ENCODE measurements at regions not wholly inside any gene's neighbourhood (a gene's known extent, or its start where the extent isn't known, plus 50 kb on each side); places are given as distances from the start of the nearest gene placed in this dataset.

DNA sequence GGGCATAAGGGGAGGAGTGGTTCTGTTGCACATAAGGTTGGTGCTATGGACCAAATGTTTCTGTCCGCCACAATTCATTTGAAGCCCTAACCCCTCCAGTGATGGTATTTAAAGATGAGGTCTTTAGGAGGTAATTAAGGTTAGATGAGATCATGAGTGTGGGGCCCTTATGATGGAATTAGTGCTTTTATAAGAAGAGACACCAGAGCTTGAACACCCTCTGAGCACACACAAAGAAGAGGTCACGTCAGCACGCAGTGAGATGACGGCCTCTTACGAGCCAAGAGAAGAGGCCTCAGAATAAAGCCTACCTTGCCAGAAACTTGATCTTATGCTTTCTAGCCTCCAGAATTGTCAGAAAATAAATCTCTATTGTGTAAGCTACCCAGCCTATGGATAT, 386.4 kb upstream of the CYRIA start:
- intact Hi-C loops (cut with DNase I), result no loop called here
- no peak overlapping the region for H3K27ac ChIP-seq
- DNase-seq (ENCODE audit: extremely low spot score in 2 of 2), result no peak
- no peaks in the 10 kb centered on the region for H3K9me3 ChIP-seq
- H3K27me3 ChIP-seq, result no peaks in the 10 kb centered on the region
- H3K4me3 ChIP-seq, result no peak overlapping the region
- H3K36me3 ChIP-seq, result no peaks in the 10 kb centered on the region
- no peaks in the 10 kb centered on the region for H3K4me1 ChIP-seq
- TF ChIP-seq POLR2A (IDR thresholded peaks at IDR 0.05) (no peak), POLR2AphosphoS5 (IDR thresholded peaks at IDR 0.05; ENCODE audit: insufficient read depth in 1 of 2, low read depth in 1 of 2) (no peak)
- TF ChIP-seq, protein P1, sequence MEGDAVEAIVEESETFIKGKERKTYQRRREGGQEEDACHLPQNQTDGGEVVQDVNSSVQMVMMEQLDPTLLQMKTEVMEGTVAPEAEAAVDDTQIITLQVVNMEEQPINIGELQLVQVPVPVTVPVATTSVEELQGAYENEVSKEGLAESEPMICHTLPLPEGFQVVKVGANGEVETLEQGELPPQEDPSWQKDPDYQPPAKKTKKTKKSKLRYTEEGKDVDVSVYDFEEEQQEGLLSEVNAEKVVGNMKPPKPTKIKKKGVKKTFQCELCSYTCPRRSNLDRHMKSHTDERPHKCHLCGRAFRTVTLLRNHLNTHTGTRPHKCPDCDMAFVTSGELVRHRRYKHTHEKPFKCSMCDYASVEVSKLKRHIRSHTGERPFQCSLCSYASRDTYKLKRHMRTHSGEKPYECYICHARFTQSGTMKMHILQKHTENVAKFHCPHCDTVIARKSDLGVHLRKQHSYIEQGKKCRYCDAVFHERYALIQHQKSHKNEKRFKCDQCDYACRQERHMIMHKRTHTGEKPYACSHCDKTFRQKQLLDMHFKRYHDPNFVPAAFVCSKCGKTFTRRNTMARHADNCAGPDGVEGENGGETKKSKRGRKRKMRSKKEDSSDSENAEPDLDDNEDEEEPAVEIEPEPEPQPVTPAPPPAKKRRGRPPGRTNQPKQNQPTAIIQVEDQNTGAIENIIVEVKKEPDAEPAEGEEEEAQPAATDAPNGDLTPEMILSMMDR (IDR thresholded peaks at IDR 0.05), result no peak

DNA sequence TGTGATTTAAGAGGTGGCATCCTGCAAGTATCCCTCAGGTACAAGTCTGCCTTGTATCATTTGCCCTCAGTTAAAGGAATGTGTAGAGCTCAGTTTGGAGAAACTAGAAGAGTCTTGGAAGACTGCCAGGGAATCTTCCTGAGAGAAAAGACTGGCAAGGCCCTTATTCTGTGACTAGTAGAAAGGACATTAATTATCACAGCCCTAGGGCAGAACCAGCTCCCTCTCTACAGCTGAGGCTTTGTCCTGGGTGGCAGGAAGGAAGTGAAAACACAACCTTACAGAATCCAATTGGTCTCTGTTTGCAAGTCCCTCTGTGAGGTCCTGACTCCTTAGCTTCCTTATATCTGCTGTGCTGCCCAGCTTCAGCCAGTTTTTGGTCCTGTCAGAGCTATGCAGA, 385.9 kb upstream of the CYRIA start:
- H3K27ac ChIP-seq, result no peak overlapping the region
- DNase-seq (ENCODE audit: extremely low spot score in 2 of 2), result no peak
- no peaks in the 10 kb centered on the region for H3K9me3 ChIP-seq
- no peaks in the 10 kb centered on the region for H3K27me3 ChIP-seq
- no peaks in the 10 kb centered on the region for H3K36me3 ChIP-seq
- TF ChIP-seq POLR2AphosphoS5 (IDR thresholded peaks at IDR 0.05; ENCODE audit: insufficient read depth in 1 of 2, low read depth in 1 of 2), result no peak
- no peak for TF ChIP-seq POLR2A (IDR thresholded peaks at IDR 0.05)
- TF ChIP-seq, protein P1 (IDR thresholded peaks at IDR 0.05), result no peak
- H3K4me1 ChIP-seq, result no peaks in the 10 kb centered on the region
- intact Hi-C loops (cut with DNase I), result no loop called here
- H3K4me3 ChIP-seq, result no peak overlapping the region

DNA sequence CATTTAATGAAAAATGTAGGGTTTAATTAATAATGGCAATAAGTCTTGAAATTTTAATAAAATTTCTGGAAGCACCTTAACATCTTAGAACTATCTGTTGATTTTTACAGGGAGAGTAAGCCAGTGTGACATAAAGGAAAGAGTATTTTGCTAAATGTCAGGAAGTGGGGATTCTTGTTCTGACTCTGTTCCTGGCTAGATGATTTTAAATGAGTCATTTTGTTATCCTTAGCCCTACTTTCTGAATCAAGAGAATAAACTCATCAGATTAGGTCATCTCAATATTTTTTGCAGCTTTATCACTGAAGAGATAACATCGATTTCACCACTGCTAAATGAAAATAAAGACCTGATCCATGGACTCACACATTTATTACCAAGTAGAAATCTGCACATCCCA, 377.5 kb upstream of the CYRIA start:
- H3K27me3 ChIP-seq, result no peaks in the 10 kb centered on the region
- H3K4me3 ChIP-seq, result no peak overlapping the region
- TF ChIP-seq, protein P1 (IDR thresholded peaks at IDR 0.05), result no peak
- TF ChIP-seq POLR2A (IDR thresholded peaks at IDR 0.05), result no peak
- TF ChIP-seq POLR2AphosphoS5 (IDR thresholded peaks at IDR 0.05; ENCODE audit: insufficient read depth in 1 of 2, low read depth in 1 of 2), result no peak
- H3K36me3 ChIP-seq, result no peaks in the 10 kb centered on the region
- no peak overlapping the region for H3K27ac ChIP-seq
- intact Hi-C loops (cut with DNase I), result no loop called here
- DNase-seq (ENCODE audit: extremely low spot score in 2 of 2), result no peak
- no peaks in the 10 kb centered on the region for H3K4me1 ChIP-seq
- H3K9me3 ChIP-seq, result no peaks in the 10 kb centered on the region

DNA sequence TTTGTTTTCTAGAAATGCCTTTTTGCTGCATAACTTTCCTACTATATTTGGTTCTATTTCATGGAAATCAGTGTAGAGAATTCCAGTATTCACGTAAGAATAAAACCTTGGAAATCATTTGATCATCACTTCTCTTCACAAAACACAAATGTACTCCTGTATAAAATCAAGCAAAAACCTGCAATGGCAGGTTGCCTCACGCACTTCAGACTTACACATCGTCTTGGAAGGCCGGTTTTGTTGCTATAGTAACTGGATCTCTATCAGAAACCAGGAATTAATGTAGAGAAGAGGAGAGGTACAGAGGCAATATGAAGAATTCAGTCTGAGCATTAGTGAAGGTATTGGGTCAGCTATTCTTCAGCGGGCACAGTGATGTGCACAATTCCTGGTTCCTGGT, 370.7 kb upstream of the CYRIA start:
- H3K4me1 ChIP-seq, result no peaks in the 10 kb centered on the region
- H3K36me3 ChIP-seq, result no peaks in the 10 kb centered on the region
- intact Hi-C loops (cut with DNase I), result no loop called here
- TF ChIP-seq POLR2AphosphoS5 (IDR thresholded peaks at IDR 0.05; ENCODE audit: insufficient read depth in 1 of 2, low read depth in 1 of 2) (no peak), POLR2A (IDR thresholded peaks at IDR 0.05) (no peak)
- TF ChIP-seq, protein P1 (IDR thresholded peaks at IDR 0.05), result no peak
- DNase-seq (ENCODE audit: extremely low spot score in 2 of 2), result no peak
- no peak overlapping the region for H3K4me3 ChIP-seq
- H3K9me3 ChIP-seq, result no peaks in the 10 kb centered on the region
- H3K27me3 ChIP-seq, result no peaks in the 10 kb centered on the region
- no peak overlapping the region for H3K27ac ChIP-seq

DNA sequence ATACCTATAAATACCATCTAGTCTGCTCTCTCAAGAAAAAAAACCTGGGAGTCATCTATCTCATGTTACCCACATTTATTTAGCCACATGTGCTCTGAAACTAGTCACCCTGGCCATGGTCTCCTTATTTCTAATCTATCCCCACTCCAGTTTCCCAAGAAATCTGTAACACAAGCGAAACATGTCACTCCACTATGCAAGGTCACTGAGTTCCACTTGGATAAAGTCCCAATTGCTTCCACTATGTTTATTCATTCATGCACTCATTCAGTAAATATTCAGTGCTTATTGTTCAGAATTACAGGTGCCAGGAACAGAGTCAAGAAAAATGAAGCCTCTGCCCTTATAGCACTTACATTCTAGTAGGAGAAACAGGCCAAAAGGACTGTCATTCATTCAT, 369.4 kb upstream of the CYRIA start:
- Histone ChIP-seq H3K4me3 (no peak overlapping the region), H3K27me3 (no peaks in the 10 kb centered on the region), H3K27ac (no peak overlapping the region), H3K4me1 (no peaks in the 10 kb centered on the region), H3K9me3 (no peaks in the 10 kb centered on the region), H3K36me3 (no peaks in the 10 kb centered on the region)
- no peak for DNase-seq (ENCODE audit: extremely low spot score in 2 of 2)
- intact Hi-C loops (cut with DNase I), result no loop called here
- TF ChIP-seq POLR2A (IDR thresholded peaks at IDR 0.05) (no peak), POLR2AphosphoS5 (IDR thresholded peaks at IDR 0.05; ENCODE audit: insufficient read depth in 1 of 2, low read depth in 1 of 2) (no peak)
- TF ChIP-seq, protein P1 (IDR thresholded peaks at IDR 0.05), result no peak
